ENCODE measurements at regions not wholly inside any gene's neighbourhood (a gene's known extent, or its start where the extent isn't known, plus 50 kb on each side); places are given as distances from the start of the nearest gene placed in this dataset.

GRCh38 chr1:22386774-22387173, 64.9 kb upstream of the ZBTB40 start:
- no peak for TF ChIP-seq BHLHE40 (IDR thresholded peaks at IDR 0.05; ENCODE audit: borderline replicate concordance)
- TF ChIP-seq FOXM1 (IDR thresholded peaks at IDR 0.05; ENCODE audit: borderline replicate concordance): no peak
- TF ChIP-seq PKNOX1 (IDR thresholded peaks at IDR 0.05): no peak
